BJ (cell line): ENCODE measurements at regions not wholly inside any gene's neighbourhood (a gene's known extent, or its start where the extent isn't known, plus 50 kb on each side); places are given as distances from the start of the nearest gene placed in this dataset.
"Not testable (repeated sequence)": the region's sequence is repeated elsewhere in the genome, so short reads cannot be mapped to it uniquely, and the experiment has no call there.

Experiments used
- CTCF ChIA-PET: fragments of 350-600 bp; formaldehyde crosslinking; extraction: SDS; loops from one replicate; lab custom pipeline; 2021; ENCODE audit warnings: antibody characterized with exemption, inconsistent platforms; lab: Yijun Ruan, JAX
- POLR2A ChIA-PET: fragments of 300-600 bp; sonication (Branson Sonifier 250); formaldehyde crosslinking; extraction: SDS; loops from one replicate; lab custom pipeline; 2021; ENCODE audit warnings: antibody characterized with exemption; lab: Charles Lee
- DNase-seq: peaks from one replicate; pipeline ENCODE4 v3.0.0-alpha.2; 2011; ENCODE audit warnings: low read depth
- H3K27me3 ChIP-seq: 2 replicates; pipeline ENCODE4 v1.6.0; 2011; ENCODE audit warnings: low read length; ENCODE audit not compliant: control insufficient read depth, insufficient read depth
- H3K36me3 ChIP-seq: 2 replicates; pipeline ENCODE4 v1.5.1; 2011; ENCODE audit warnings: low read length; ENCODE audit not compliant: control insufficient read depth, insufficient read depth
- H3K4me3 ChIP-seq: 2 replicates; pipeline ENCODE4 v1.5.1; 2011; ENCODE audit warnings: low read depth, mild to moderate bottlenecking, control low read depth, low read length
- TF ChIP-seq, protein P1 (sequence below): IDR thresholded peaks from 2 replicates; pipeline ENCODE4 v1.5.1; 2011; ENCODE audit warnings: low read depth, mild to moderate bottlenecking, control low read depth, inconsistent platforms, low read length, moderate library complexity; ENCODE audit not compliant: insufficient read depth

DNA sequence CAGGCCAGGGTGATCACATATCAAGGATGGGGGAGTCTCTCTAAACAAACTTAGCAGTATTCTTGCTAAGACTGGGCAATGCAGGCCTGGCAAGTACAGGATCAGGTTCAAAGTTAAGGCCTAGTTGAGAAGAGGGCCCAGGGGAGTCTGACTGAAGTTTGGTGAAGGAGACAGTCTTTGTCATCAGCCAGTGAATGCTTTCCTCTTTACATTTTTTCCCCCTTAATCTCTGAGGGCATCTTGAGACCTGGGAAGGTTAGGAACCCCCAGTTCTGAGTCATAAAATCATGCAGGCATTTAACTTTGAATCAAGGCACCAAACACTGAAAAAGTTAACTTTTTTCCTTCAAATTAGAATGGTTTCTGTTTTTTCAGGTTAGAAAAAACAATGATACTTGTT is 311.5 kb downstream of the REEP3 start:
- ChIA-PET POLR2A (no interaction called here), CTCF (interaction anchor here (3.1 kb wide), 1 partner anchor 13 kb away, joined by 13 read pairs; no protein-coding TSS in a partner anchor)
- Histone ChIP-seq H3K4me3 (no peak overlapping the region), H3K27me3 (no peaks in the 10 kb centered on the region), H3K36me3 (no peaks in the 10 kb centered on the region)
- TF ChIP-seq, protein P1, sequence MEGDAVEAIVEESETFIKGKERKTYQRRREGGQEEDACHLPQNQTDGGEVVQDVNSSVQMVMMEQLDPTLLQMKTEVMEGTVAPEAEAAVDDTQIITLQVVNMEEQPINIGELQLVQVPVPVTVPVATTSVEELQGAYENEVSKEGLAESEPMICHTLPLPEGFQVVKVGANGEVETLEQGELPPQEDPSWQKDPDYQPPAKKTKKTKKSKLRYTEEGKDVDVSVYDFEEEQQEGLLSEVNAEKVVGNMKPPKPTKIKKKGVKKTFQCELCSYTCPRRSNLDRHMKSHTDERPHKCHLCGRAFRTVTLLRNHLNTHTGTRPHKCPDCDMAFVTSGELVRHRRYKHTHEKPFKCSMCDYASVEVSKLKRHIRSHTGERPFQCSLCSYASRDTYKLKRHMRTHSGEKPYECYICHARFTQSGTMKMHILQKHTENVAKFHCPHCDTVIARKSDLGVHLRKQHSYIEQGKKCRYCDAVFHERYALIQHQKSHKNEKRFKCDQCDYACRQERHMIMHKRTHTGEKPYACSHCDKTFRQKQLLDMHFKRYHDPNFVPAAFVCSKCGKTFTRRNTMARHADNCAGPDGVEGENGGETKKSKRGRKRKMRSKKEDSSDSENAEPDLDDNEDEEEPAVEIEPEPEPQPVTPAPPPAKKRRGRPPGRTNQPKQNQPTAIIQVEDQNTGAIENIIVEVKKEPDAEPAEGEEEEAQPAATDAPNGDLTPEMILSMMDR = no peak
- no peak for DNase-seq

DNA sequence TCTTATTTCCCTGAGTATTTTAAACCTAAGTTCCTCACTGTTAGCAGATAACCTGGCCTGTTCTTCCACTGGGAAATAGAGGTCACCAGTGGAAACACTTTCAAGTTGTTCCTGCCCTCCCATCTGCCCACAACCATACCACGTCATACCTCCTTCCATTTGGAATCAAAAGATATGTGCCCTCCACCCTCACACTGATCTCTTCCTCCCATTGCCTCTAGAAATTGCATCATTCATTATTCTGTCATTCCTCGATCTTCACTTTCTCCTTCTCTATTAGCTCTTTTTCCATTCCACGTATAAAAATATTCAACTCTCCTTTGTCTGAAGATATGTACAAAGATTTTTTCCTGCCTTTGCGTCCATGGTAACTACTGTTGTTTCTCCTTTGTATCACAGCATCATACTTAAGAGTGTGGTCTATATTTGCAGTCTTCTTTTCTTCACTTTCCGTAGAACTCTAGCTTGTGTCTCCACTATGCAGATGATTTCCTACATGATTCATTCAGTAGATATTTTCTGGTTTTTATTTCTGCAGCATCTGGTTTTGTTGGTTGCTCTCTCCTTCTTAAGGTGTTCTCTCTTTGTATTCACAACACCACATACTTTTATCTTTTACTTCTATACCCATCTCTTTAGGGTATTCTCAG is 312.3 kb downstream of the REEP3 start:
- H3K4me3 ChIP-seq = no peak overlapping the region
- TF ChIP-seq, protein P1 = no peak
- no peaks in the 10 kb centered on the region for H3K36me3 ChIP-seq
- POLR2A ChIA-PET = no interaction called here
- DNase-seq = no peak
- CTCF ChIA-PET = interaction anchor here (0.9 kb wide), 1 partner anchor 13 kb away, joined by 3 read pairs; no protein-coding TSS in a partner anchor
- H3K27me3 ChIP-seq = no peaks in the 10 kb centered on the region

DNA sequence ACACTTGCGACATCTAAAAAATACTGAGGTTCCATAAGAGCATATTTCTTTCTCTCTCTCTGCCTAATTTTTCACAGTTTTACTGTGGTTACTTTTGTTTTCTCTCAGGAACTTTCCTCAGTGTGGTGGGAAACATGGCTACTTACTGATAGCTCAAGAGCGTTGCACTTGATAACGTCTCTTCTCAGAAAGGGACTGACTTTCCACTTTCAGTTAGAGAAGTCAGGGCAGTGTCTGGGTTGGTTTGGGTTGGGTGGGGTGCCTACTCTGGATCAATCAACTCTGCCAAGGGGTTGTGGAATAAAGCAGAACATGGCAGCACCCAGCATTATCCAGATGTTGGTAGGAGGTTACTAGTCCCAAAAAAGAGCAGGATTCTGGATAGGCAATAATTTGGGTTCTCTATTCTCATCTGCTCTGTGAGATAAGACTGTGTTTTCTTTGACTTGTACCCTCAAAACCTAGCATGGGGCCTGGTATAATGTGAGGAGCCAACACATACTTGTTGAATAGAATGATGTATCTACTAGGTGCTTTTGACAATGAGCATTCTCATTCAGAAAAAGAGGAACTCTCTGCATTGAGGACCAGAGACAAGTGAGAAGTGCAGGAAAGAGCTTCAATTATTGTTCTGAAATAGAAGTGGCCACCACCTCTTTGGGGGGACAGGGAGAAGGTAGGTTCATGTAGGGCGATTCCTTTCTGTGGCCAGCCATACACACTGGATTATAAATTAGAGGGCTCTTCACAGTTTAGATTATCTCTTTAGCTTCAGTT is 315.7 kb downstream of the REEP3 start:
- Histone ChIP-seq H3K27me3 (no peaks in the 10 kb centered on the region), H3K36me3 (no peaks in the 10 kb centered on the region), H3K4me3 (no peak overlapping the region)
- ChIA-PET POLR2A (no interaction called here), CTCF (no interaction called here)
- TF ChIP-seq, protein P1 = no peak
- no peak for DNase-seq

DNA sequence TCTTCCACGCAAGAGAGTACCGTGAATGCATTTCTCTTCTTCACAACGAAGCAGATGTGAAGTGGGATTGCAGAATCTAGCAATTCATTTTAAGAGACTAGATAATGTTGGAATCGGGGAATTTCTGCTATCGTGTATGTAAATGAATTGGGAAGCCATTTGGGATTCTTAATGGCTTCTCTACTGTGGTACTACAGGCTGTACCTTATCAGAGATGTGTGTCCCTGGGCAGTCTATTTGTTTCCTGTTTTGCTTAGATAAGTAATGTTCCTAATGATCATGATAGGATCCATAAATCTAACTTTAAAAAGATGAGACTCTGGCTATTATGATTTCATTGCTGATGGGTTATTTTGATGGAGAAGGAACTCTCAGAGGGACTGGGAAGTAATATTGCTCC is 320.6 kb downstream of the REEP3 start:
- TF ChIP-seq, protein P1 = no peak
- CTCF ChIA-PET = interaction anchor here (1.0 kb wide), 1 partner anchor 10 kb away, joined by 3 read pairs; no protein-coding TSS in a partner anchor
- DNase-seq = no peak
- POLR2A ChIA-PET = no interaction called here
- Histone ChIP-seq H3K36me3 (no peaks in the 10 kb centered on the region), H3K27me3 (no peaks in the 10 kb centered on the region), H3K4me3 (no peak overlapping the region)

DNA sequence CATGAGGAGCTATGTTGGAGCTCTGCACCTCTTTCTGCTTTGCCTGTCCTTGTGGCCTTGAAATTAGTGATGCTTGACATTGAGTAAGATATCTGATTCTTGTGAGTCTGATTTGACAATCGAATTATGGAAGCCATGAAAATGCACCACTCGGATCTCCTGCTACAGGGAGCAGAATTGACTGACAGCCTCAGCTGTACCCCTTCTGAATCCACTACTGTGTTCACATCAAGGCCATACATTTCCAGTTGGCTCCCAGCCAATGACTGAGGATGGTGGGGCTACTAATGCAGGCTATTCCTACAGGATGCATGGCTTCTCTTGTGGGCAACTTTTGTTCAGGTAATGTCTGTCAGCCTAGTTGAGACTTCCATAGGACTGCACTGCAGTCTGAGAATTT is 321.9 kb downstream of the REEP3 start:
- H3K27me3 ChIP-seq = no peaks in the 10 kb centered on the region
- ChIA-PET CTCF (no interaction called here), POLR2A (no interaction called here)

DNA sequence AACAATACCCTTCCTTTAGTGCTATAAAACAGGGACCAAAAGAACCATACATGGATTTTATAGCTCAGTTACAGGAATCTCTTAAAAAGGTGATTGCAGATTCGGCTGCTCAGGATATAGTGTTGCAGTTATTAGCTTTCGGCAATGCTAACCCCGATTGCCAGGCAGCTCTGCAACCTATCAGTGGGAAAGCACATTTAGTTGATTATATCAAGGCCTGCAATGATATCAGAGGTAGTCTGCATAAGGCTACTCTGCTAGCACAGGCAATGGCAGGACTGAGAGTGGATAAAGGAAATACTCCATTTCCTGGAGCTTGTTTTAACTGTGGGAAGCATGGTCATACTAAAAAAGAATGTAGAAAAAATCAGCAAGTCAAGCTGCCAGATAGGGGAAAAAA is 327.7 kb downstream of the REEP3 start:
- CTCF ChIA-PET = interaction anchor here (1.7 to 2.3 kb wide), 2 partner anchors 16 to 18 kb away, joined by 5 to 7 read pairs; no protein-coding TSS in a partner anchor
- DNase-seq, H3K27me3 ChIP-seq, H3K4me3 ChIP-seq, POLR2A ChIA-PET, H3K36me3 ChIP-seq: not testable (repeated sequence)

More for the DNA sequence above, 321.9 kb downstream of the REEP3 start:
- TF ChIP-seq, protein P1 = no peak
- Histone ChIP-seq H3K36me3 (no peaks in the 10 kb centered on the region), H3K4me3 (no peak overlapping the region)
- no peak for DNase-seq
